ENCODE measurements at regions not wholly inside any gene's neighbourhood (a gene's known extent, or its start where the extent isn't known, plus 50 kb on each side); places are given as distances from the start of the nearest gene placed in this dataset.

GRCh38 chr2:65877331-65878010, 445.1 kb upstream of the SPRED2 start (continued):
- no peak for TF ChIP-seq CHD7 (IDR thresholded peaks at IDR 0.05; ENCODE audit: insufficient replicate concordance, low read length)
- TF ChIP-seq GTF2F1 (IDR thresholded peaks at IDR 0.05; ENCODE audit: borderline replicate concordance, low read depth, low read length) = no peak
- TF ChIP-seq HDAC6 (IDR thresholded peaks at IDR 0.05; ENCODE audit: low read depth, low read length) = no peak
- TF ChIP-seq SP1 (IDR thresholded peaks at IDR 0.05; ENCODE audit: low read depth, low read length) = no peak
